GM18951 (cell line): ENCODE measurements at regions not wholly inside any gene's neighbourhood (a gene's known extent, or its start where the extent isn't known, plus 50 kb on each side); places are given as distances from the start of the nearest gene placed in this dataset.

ENCODE experiments used
- POLR2A ChIP-seq: IDR thresholded peaks from 4 replicates; pipeline ENCODE4 v1.6.1; 2011; ENCODE audit warnings: mild to moderate bottlenecking; ENCODE audit not compliant: insufficient read length, insufficient read depth; ENCODE audit errors: extremely low read depth
- in situ Hi-C: fragments of 300-500 bp; cut with MboI; formaldehyde crosslinking; loops from one replicate; pipeline ENCODE4 v1.12.0; 2022; ENCODE audit warnings: low sequenced_read_pairs, mixed read lengths, inconsistent platforms; ENCODE audit not compliant: unreplicated experiment

DNA sequence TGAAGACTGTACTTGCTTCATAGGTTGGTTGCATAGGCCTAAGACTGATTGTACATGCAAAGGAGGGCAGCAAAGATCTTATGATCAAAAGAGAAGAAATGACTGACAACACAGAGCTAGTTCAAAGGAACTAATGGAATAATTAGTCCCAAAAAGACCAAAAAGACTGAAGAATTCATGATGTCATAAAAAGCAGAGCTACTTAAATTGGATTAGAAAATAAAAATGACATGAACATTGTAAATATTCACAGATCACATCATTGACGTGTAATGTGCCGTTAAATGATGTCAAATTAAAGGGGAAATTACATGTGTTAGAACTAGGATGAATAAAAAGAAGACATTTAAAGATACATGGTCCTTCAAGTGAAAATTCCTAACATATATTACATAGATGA lies 616.8 kb downstream of the NR4A2 start:
- no peak for TF ChIP-seq POLR2A
- in situ Hi-C loops, result no loop called here

DNA sequence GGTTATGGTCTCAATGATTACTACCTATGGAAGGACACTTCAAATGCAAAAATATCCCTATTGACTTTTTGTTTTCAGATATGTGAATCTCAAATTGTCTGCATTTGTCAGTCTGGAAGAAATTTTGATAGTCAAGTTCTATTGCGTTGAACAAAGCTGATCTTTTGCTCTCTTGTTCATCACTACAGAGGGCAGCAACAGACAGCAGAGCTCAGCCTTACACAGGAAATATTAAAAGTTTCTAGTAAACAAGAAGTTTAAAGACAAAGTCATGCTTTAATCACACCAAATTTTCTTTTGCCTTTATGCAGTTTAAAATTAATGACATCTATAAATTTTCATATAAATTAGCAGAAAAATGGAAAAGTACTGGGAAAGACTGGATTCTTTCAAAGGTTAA lies 617.5 kb downstream of the NR4A2 start:
- in situ Hi-C loops, result no loop called here
- no peak for TF ChIP-seq POLR2A

DNA sequence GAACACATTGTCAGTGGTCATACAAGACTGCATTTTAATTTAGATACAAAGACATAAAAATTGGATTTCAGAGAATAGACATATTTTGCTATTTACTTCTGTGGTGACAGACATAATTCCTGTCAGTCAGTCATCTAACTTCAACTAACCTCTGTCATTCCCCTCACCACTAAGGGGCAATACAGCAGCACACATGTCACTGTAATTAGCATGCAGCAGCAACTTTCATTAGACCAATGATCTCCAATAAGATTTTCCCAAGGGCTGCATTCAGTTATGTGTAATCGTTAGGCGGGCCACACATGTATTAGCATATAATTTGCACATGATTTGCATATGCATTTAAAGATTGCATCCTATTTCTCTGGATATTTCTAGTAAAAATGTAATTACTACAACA lies 624.5 kb downstream of the NR4A2 start:
- TF ChIP-seq POLR2A, result no peak
- in situ Hi-C loops, result no loop called here

DNA sequence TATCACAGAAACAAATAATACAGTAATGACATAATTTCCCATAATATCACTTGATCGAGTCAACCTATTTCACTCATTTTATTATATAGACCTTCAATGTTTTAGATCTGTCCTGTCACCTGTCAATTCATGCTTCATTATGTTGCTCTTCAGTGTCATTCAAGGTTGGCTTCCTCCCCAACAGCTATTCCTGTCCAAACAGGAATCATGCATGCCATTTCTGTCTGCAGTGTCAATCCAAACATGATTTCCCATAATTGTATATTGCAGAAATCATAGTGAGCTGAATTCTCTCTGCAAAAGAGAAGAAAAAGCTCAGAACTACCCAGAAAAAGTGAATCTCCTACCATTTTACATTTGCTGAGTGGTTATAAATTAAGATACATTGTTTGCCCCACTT lies 628.6 kb downstream of the NR4A2 start:
- no peak for TF ChIP-seq POLR2A
- in situ Hi-C loops, result no loop called here

DNA sequence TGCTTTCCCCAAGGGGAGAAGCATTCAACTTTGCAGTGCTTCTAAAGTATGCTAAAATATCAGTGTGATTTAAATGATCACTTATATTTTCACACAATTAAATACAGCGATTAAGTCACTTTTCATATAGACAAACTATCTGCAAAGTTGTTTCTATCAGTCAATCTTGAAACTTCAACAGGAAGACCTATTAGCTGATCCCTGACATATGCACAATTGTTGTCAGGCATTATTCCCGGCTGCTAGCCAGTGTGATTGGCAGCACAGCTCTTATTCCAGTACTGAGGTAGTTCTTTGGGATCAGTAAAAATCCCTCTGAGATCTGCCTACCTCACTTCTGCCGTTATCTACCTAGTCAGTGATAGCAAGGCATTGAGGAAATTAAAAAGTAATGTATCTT lies 629.5 kb downstream of the NR4A2 start:
- TF ChIP-seq POLR2A, result no peak
- in situ Hi-C loops, result no loop called here

DNA sequence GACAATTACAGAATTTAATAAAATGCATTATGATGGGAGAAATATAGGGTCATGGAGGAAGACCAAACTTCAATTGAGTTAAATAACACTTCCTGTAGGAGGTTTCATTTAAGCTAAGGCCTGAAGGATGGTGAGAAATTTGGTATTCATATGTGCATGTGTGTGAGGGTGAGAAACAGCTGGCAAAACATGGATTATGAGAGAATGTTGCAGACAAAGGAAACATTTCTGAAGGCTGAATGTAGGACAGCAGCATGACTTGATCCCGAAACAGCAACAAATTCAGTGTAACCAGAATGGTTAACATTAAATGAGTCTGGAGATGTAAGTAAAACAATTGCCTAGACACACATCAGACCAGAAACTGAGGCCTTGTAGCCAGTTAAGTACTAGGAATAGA lies 630.8 kb downstream of the NR4A2 start:
- in situ Hi-C loops, result no loop called here
- no peak for TF ChIP-seq POLR2A

DNA sequence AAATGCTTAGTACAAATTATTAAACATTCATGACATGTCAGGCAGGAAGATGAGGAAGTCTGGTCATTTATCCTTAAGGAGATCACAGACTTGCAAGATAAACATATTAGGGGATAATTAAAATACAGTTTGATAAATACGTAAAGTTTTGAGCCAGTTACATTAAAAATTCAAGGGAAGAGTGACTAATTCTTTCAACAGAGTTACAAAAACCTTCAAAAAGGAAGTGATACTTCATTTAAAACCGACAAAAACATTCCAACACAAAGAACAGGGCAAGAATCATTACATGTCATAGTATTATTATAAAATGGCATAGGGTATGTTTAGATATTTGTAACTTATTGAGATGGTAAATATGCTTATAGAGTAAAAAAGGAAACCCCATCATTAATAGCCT lies 636.0 kb downstream of the NR4A2 start:
- TF ChIP-seq POLR2A, result no peak
- in situ Hi-C loops, result no loop called here

DNA sequence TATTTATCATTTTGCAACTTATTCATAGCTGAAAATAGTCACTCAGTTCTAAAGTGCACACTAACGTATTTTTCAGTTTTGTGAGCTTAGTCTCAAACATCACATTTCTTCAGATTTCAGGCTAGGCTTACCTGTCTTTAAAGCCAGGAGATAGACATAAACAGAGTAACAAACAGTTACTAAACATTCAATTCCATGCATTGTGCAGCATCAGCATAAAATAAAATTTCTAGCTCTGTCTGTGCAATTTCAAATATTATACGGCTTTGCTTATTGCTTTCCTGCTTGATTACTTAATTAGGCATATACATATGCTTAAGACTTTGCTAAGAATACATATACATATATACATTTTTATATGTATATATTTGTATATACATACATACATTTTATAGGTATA lies 637.0 kb downstream of the NR4A2 start:
- in situ Hi-C loops, result no loop called here
- no peak for TF ChIP-seq POLR2A

DNA sequence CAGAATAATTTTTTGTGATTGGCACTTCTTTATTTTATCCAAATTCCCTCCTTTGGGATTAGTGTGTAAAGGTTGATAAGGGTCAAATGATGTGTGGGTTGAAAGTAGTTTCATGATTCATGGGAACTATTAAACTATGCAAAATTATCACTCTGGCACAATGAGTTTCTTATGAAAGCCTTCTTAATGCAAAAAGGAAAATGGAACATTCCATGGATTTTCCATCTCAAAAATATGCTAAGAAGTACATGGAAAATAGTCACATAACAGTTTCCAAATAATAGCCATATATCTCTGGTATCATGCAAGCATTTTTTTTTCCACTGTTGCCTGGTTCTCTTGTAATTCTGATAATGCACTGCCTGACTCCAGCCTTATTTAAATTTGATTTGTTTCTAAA lies 639.7 kb downstream of the NR4A2 start:
- in situ Hi-C loops, result no loop called here
- TF ChIP-seq POLR2A, result no peak

DNA sequence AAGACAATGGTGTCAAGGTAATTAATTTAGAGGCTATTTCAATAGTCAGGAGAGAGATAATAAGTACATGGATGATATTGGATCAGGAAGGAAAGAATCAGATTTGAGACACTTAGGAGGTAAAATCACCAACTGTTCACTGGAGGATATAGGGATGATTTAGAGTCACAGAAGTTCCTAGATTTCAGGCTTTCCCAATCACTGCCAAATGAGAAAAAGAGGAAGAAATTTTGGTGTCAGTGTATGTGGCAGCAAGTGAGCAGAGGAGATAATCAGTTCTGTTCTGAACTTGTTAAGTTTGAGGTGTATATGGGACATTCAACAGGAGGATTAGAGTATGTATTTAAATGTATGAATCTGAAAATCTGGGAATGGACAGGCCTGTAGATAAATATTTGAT lies 640.4 kb downstream of the NR4A2 start:
- in situ Hi-C loops, result no loop called here
- TF ChIP-seq POLR2A, result no peak

DNA sequence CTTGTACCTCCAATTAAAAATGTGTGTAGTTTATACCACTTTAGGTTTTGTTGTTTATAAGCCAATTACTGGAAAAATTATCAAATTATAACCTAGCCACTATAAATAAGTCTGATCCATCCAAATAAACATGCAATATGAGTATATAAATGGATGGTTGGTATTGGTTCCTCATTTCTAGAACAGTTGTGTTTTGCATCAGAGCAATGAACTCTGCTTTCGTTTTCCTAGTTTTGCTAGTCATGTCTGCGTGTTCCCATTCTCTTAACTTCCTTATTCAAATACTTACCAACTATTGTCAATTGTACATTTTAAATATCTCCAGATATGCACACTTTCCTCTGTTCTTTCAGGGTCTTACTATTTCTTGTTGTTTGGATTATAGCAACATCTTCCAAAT lies 641.7 kb downstream of the NR4A2 start:
- no peak for TF ChIP-seq POLR2A
- in situ Hi-C loops, result no loop called here

DNA sequence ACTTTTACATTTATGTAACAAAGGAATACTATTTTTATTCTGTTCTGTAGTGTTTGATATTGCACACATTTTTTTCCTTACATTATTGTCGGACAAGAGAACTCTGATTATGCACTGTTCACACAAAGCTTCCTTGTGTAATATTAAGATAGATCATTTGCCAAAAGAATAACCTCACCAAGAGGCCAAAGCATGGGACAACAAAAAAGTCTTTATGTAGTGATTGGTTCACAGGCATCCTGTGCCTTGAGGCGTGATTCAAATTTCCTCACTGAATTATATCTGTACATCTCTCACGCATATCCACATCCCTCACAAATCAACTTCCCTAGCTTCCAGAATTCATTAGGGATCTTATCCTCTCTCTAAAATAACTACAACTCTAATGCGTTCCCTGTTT lies 642.7 kb downstream of the NR4A2 start:
- in situ Hi-C loops, result no loop called here
- no peak for TF ChIP-seq POLR2A

DNA sequence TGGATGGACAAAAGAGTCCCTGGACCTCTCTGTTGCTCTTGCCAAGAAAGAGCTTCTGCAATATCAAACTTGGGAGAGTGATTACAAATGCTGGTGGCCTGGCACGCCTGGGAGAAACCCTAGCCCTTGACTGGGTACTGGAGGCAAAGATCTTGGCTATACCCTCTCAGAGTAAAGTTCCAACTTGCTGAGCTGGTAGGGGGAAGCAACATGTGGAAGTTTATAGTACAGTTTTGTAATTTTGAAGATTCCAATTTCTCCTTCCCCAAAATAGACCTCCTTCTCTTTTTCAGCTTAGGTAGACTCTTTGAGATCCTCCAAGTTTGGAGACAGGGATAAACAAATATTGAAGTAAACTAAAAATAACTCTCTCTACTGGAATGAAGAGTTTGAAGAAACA lies 645.3 kb downstream of the NR4A2 start:
- no peak for TF ChIP-seq POLR2A
- in situ Hi-C loops, result no loop called here

DNA sequence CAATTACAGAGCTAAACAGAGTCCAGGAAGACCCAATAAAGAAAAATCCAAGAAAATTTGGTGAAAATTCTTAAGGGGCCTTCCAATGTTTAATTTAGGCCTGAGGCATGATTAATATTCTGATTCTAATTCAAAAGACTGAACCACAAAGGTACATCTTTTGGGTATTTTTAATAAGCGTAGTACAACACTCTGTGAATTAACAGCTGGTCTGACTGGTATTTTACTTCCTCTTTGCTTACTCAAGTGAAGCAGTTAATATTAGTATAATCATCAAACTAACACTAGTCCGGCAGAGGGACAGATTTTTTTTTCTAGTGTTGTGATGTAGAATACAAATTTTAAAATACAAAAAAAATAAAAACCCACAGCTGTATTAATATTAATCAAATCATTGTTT lies 652.9 kb downstream of the NR4A2 start:
- in situ Hi-C loops, result no loop called here
- TF ChIP-seq POLR2A, result no peak

DNA sequence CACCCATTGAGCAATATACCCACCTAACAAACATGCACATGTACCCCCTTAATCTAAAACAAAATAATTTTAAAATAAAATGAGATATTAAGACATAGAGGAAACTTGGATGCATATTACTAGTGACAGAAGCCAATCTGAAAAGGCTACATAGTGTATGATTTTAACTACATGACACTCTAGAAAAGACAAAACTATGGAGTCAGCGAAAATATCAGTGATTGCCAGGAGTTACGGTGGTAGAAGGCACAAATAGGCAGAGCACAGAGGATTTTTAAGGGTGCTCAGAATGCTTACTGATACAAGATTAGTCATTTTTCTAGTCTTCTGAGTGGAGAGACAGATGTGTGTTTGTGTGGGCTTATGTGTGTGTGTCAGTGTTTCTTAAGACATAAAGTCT lies 656.6 kb downstream of the NR4A2 start:
- in situ Hi-C loops, result no loop called here

More for the DNA sequence above, 656.6 kb downstream of the NR4A2 start:
- TF ChIP-seq POLR2A, result no peak
